Caco-2 (cell line): ENCODE measurements at regions not wholly inside any gene's neighbourhood (a gene's known extent, or its start where the extent isn't known, plus 50 kb on each side); places are given as distances from the start of the nearest gene placed in this dataset.

Source experiments
- BruUV-seq: library from RNA; stranded (reverse); fragments of 400-500 nt; replicated peaks from 2 replicates; lab custom pipeline; 2021; lab: Mats Ljungman, UMichigan
- CTCF ChIA-PET: fragments of 300-600 bp; sonication (Branson Sonifier 250); formaldehyde crosslinking; loops from one replicate; lab custom pipeline; 2022; ENCODE audit warnings: antibody characterized with exemption; lab: Charles Lee
- POLR2A ChIA-PET: fragments of 300-600 bp; sonication (Branson Sonifier 250); formaldehyde crosslinking; loops from one replicate; lab custom pipeline; 2022; ENCODE audit warnings: antibody characterized with exemption; lab: Charles Lee
- DNase-seq, 2 experiments: peaks; one replicate each; pipeline versions ENCODE4 v3.0.0 to v3.0.0-alpha.2; 2020 to 2022
- H3K27me3 ChIP-seq: replicated peaks from 2 replicates; pipeline ENCODE4 v1.6.0; 2011; ENCODE audit warnings: low read length; ENCODE audit not compliant: control insufficient read depth, insufficient read depth
- H3K36me3 ChIP-seq: 2 replicates; pipeline ENCODE4 v1.5.1; 2011; ENCODE audit warnings: low read length; ENCODE audit not compliant: control insufficient read depth, insufficient read depth
- H3K4me1 ChIP-seq: fragments of 250-450 bp; sonication (Bioruptor Pico); 2 replicates; pipeline ENCODE4 v1.5.1; 2020; ENCODE audit warnings: mild to moderate bottlenecking
- H3K4me3 ChIP-seq: 2 replicates; pipeline ENCODE4 v1.5.1; 2011; ENCODE audit warnings: low read depth, mild to moderate bottlenecking, control low read depth, low read length
- H3K9me3 ChIP-seq: fragments of 250-450 bp; sonication (Bioruptor Pico); 2 replicates; pipeline ENCODE4 v1.5.1; 2020; ENCODE audit warnings: mild to moderate bottlenecking, moderate library complexity
- H3K27ac Mint-ChIP-seq: one replicate; pipeline ENCODE4 v1.8.0; 2022; ENCODE audit warnings: mixed read lengths; ENCODE audit not compliant: unreplicated experiment
- H3K27me3 Mint-ChIP-seq: one replicate; pipeline ENCODE4 v1.8.0; 2022; ENCODE audit warnings: mixed read lengths; ENCODE audit not compliant: insufficient read depth, unreplicated experiment
- H3K36me3 Mint-ChIP-seq: one replicate; pipeline ENCODE4 v1.8.0; 2022; ENCODE audit warnings: mild to moderate bottlenecking, mixed read lengths; ENCODE audit not compliant: insufficient read depth, unreplicated experiment
- H3K4me1 Mint-ChIP-seq: one replicate; pipeline ENCODE4 v1.8.0; 2022; ENCODE audit warnings: low read depth, mixed read lengths; ENCODE audit not compliant: unreplicated experiment
- H3K4me3 Mint-ChIP-seq: one replicate; pipeline ENCODE4 v1.8.0; 2022; ENCODE audit warnings: mild to moderate bottlenecking, moderate library complexity, mixed read lengths; ENCODE audit not compliant: unreplicated experiment
- H3K9me3 Mint-ChIP-seq: one replicate; pipeline ENCODE4 v1.8.0; 2022; ENCODE audit warnings: mixed read lengths; ENCODE audit not compliant: unreplicated experiment
- CTCF ChIP-seq, 2 experiments: fragments of 200-600 bp in 1 of 2; IDR thresholded peaks; 1 replicate in 1 of 2; 2 replicates in 1 of 2; pipeline versions ENCODE4 v1.5.1 to v1.8.0; 2011 to 2022; ENCODE audit warnings: antibody characterized with exemption in 1 of 2, control low read depth in 1 of 2, inconsistent platforms in 1 of 2, low read depth in 1 of 2, low read length in 1 of 2, mild to moderate bottlenecking in 1 of 2, moderate library complexity in 1 of 2; ENCODE audit not compliant: insufficient read depth in 1 of 2, severe bottlenecking in 1 of 2, unreplicated experiment in 1 of 2
- intact Hi-C: fragments of 100-400 bp; cut with micrococcal nuclease; formaldehyde crosslinking; loops from one replicate; pipeline ENCODE4 v1.10.0; 2022; ENCODE audit not compliant: unreplicated experiment

- no peak overlapping the region for H3K4me3 Mint-ChIP-seq
- no peaks in the 10 kb centered on the region for H3K27me3 Mint-ChIP-seq
- ChIA-PET CTCF (no interaction called here), POLR2A (no interaction called here)
- no peak overlapping the region for H3K27ac Mint-ChIP-seq
- no peaks in the 10 kb centered on the region for H3K27me3 ChIP-seq
- no peaks in the 10 kb centered on the region for H3K36me3 ChIP-seq
- BruUV-seq: no TSS peak
- DNase-seq: no peak
- no peak for TF ChIP-seq CTCF (IDR thresholded peaks at IDR 0.05; ENCODE audit: insufficient read depth in 1 of 2, low read depth in 1 of 2, low read length in 1 of 2, severe bottlenecking in 1 of 2, unreplicated experiment in 1 of 2)
- no peaks in the 10 kb centered on the region for H3K4me1 ChIP-seq
- H3K9me3 Mint-ChIP-seq: no peaks in the 10 kb centered on the region
- H3K4me1 Mint-ChIP-seq: peaks cover 1% of the 10 kb centered on the region
- H3K9me3 ChIP-seq: no peaks in the 10 kb centered on the region
- no peaks in the 10 kb centered on the region for H3K36me3 Mint-ChIP-seq
- H3K4me3 ChIP-seq: no peak overlapping the region
- intact Hi-C loops: loop anchor here (1.0 to 5.0 kb wide), 2 partner anchors 962 to 997 kb away; no protein-coding TSS in a partner anchor
These were observed 181.0 kb downstream of the IPO8 start for GRCh38 chr12:30514666-30515065.

DNA sequence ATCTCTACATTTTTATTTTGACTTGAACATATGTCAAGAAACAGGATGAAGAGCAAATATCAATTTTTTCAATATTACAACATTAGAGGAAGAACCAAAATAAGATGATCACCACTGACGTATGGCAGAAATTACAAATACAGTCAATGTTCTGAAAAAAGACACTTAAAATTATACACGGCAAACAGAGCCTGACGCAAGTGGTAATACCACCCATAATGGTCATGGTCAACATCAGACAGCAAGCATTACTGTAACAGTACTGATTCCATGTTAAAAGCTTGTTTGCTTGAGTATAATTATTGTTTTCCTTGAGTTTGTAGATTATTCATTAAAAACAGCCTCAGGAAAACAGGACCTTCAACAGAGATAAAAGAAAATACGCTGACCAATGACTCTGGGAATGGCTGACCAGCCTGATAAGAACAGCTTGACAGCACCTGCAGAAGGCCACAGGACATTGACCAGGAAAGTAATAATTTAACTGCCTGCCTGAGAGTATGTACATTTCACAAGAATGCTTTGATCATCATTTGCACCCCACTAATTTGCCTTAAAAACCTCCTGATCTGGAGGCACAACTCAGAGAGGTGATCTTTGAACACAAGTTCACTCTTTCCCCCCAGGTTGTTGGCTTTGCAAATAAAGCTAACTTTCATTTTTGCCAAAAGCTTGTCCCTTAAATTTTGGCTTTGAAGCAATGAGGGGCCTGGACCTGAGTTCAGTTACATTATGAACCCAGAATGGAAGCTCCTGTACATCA is 187.3 kb downstream of the IPO8 start:
- CTCF ChIA-PET: interaction anchor here (1.0 kb wide), 1 partner anchor 68 kb away, joined by 5 read pairs; no protein-coding TSS in a partner anchor
- H3K9me3 Mint-ChIP-seq: no peaks in the 10 kb centered on the region

GRCh38 chr12:30507576-30507975 is 188.1 kb downstream of the IPO8 start:
- DNase-seq: no peak
- TF ChIP-seq CTCF (IDR thresholded peaks at IDR 0.05; ENCODE audit: insufficient read depth in 1 of 2, low read depth in 1 of 2, low read length in 1 of 2, severe bottlenecking in 1 of 2, unreplicated experiment in 1 of 2): no peak
- no peaks in the 10 kb centered on the region for H3K9me3 Mint-ChIP-seq
- H3K27me3 Mint-ChIP-seq: no peaks in the 10 kb centered on the region
- intact Hi-C loops: loop anchor here (10.0 kb wide), 1 partner anchor 287 kb away; no protein-coding TSS in a partner anchor
- H3K36me3 Mint-ChIP-seq: no peaks in the 10 kb centered on the region
- no peak overlapping the region for H3K4me3 ChIP-seq
- no peak overlapping the region for H3K4me3 Mint-ChIP-seq
- peaks cover 9% of the 10 kb centered on the region for H3K4me1 Mint-ChIP-seq
- CTCF ChIA-PET: no interaction called here
- no peaks in the 10 kb centered on the region for H3K9me3 ChIP-seq
- no TSS peak for BruUV-seq
- no peaks in the 10 kb centered on the region for H3K27me3 ChIP-seq
- H3K36me3 ChIP-seq: no peaks in the 10 kb centered on the region
- POLR2A ChIA-PET: no interaction called here
- peaks cover 17% of the 10 kb centered on the region for H3K4me1 ChIP-seq
- no peak overlapping the region for H3K27ac Mint-ChIP-seq

More for the DNA sequence above, 187.3 kb downstream of the IPO8 start:
- POLR2A ChIA-PET: no interaction called here
- H3K4me1 Mint-ChIP-seq: peaks cover 9% of the 10 kb centered on the region
- peak; percentile 43 to 73 for DNase-seq
- H3K27me3 ChIP-seq: no peaks in the 10 kb centered on the region
- no peaks in the 10 kb centered on the region for H3K36me3 ChIP-seq
- H3K27me3 Mint-ChIP-seq: no peaks in the 10 kb centered on the region
- H3K4me1 ChIP-seq: peaks cover 17% of the 10 kb centered on the region
- intact Hi-C loops: loop anchor here (10.0 kb wide), 1 partner anchor 286 kb away; no protein-coding TSS in a partner anchor
- no TSS peak for BruUV-seq
- H3K9me3 ChIP-seq: no peaks in the 10 kb centered on the region
- H3K36me3 Mint-ChIP-seq: no peaks in the 10 kb centered on the region
- H3K27ac Mint-ChIP-seq: no peak overlapping the region
- H3K4me3 ChIP-seq: no peak overlapping the region
- TF ChIP-seq CTCF (IDR thresholded peaks at IDR 0.05; ENCODE audit: insufficient read depth in 1 of 2, low read depth in 1 of 2, low read length in 1 of 2, severe bottlenecking in 1 of 2, unreplicated experiment in 1 of 2): no peak
- H3K4me3 Mint-ChIP-seq: no peak overlapping the region
